OCI-LY7 (cell line): ENCODE measurements at regions not wholly inside any gene's neighbourhood (a gene's known extent, or its start where the extent isn't known, plus 50 kb on each side); places are given as distances from the start of the nearest gene placed in this dataset.
"Not testable (repeated sequence)": the region's sequence is repeated elsewhere in the genome, so short reads cannot be mapped to it uniquely, and the experiment has no call there.

Source experiments
- EZH2phosphoT487 ChIP-seq: fragments of 200-600 bp; sonication (generic); IDR thresholded peaks from 2 replicates; pipeline ENCODE4 v1.6.1; 2018; ENCODE audit warnings: low read depth, borderline replicate concordance, mild to moderate bottlenecking, mixed run types, antibody characterized with exemption, low read length, moderate library complexity, mixed read lengths
- TF ChIP-seq, protein P1 (sequence below): fragments of 200-600 bp; sonication (generic); conservative IDR thresholded peaks from 2 replicates; pipeline ENCODE4 v1.5.1; 2014; ENCODE audit warnings: mild to moderate bottlenecking, antibody characterized with exemption, low read length, moderate library complexity, mixed read lengths

DNA sequence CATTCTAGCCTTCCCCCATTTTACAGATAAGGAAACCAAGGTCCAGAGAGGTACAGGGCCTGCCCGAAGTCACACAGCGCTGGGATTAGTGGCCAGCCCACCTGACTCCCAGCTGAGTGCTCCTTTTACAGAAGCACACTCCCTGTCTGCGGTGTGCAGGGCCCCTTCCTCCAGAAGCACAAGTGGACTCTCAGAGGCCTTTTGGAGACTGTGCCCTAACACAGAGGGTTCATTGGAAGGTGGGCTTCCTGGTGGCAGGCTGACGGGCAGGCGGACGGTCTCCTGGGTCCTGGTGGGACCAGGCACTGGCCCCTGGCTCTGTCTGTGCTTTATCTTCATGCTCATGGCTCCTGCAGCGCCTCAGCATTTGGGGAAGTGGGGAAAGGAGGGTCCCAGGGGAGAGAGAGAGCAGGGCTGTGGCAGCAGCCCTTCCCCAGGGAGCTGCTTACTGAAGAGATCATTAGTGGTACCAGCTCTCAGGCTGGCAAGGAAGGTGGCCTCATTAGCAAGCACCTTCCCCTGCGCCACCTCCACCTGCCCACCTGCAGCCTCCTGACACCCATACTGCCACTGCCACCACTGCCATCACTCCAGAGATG, 83.1 kb upstream of the GOLGA6L4 start:
- TF ChIP-seq, protein P1, sequence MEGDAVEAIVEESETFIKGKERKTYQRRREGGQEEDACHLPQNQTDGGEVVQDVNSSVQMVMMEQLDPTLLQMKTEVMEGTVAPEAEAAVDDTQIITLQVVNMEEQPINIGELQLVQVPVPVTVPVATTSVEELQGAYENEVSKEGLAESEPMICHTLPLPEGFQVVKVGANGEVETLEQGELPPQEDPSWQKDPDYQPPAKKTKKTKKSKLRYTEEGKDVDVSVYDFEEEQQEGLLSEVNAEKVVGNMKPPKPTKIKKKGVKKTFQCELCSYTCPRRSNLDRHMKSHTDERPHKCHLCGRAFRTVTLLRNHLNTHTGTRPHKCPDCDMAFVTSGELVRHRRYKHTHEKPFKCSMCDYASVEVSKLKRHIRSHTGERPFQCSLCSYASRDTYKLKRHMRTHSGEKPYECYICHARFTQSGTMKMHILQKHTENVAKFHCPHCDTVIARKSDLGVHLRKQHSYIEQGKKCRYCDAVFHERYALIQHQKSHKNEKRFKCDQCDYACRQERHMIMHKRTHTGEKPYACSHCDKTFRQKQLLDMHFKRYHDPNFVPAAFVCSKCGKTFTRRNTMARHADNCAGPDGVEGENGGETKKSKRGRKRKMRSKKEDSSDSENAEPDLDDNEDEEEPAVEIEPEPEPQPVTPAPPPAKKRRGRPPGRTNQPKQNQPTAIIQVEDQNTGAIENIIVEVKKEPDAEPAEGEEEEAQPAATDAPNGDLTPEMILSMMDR = not testable (repeated sequence)
- not testable (repeated sequence) for TF ChIP-seq EZH2phosphoT487
